WTC11 (cell line): ENCODE measurements at regions not wholly inside any gene's neighbourhood (a gene's known extent, or its start where the extent isn't known, plus 50 kb on each side); places are given as distances from the start of the nearest gene placed in this dataset.

Experiments used
- ATAC-seq: fragments of 200-7000 bp; cut with Tn5 transposase; 2 replicates; pipeline ENCODE4 v1.10.0; 2021; ENCODE audit warnings: mild to moderate bottlenecking, moderate library complexity
- CTCF ChIA-PET: fragments of 300-600 bp; sonication (Branson Sonifier 250); formaldehyde crosslinking; loops from one replicate; lab custom pipeline; 2021; ENCODE audit warnings: antibody characterized with exemption; lab: Charles Lee
- POLR2A ChIA-PET: fragments of 350-600 bp; sonication (Branson Sonifier 250); formaldehyde crosslinking; loops from one replicate; lab custom pipeline; 2021; ENCODE audit warnings: antibody characterized with exemption; lab: Charles Lee
- DNase-seq: peaks from one replicate; pipeline ENCODE4 v3.0.0; 2021; ENCODE audit warnings: low spot score
- H3K27ac Mint-ChIP-seq: 2 replicates; pipeline ENCODE4 v1.8.0; 2021; ENCODE audit warnings: mixed read lengths
- H3K27me3 Mint-ChIP-seq: 2 replicates; pipeline ENCODE4 v1.8.0; 2021; ENCODE audit warnings: low read depth, mild to moderate bottlenecking, moderate library complexity, mixed read lengths
- H3K36me3 Mint-ChIP-seq: 2 replicates; pipeline ENCODE4 v1.8.0; 2021; ENCODE audit warnings: mixed read lengths
- H3K4me1 Mint-ChIP-seq: 2 replicates; pipeline ENCODE4 v1.8.0; 2022; ENCODE audit warnings: mixed read lengths
- H3K4me3 Mint-ChIP-seq: 2 replicates; pipeline ENCODE4 v1.8.0; 2021; ENCODE audit warnings: mild to moderate bottlenecking, moderate library complexity, mixed read lengths
- H3K9me3 Mint-ChIP-seq: 2 replicates; pipeline ENCODE4 v1.8.0; 2021; ENCODE audit warnings: mixed read lengths
- AFF4 ChIP-seq: sonication (generic); formaldehyde crosslinking; IDR thresholded peaks from 2 replicates; pipeline ENCODE4 v1.8.1; 2023; ENCODE audit warnings: mild to moderate bottlenecking, missing genetic modification reagents, borderline replicate concordance
- ATF1 ChIP-seq: sonication (generic); formaldehyde crosslinking; IDR thresholded peaks from 2 replicates; pipeline ENCODE4 v1.8.1; 2023; ENCODE audit warnings: mild to moderate bottlenecking, moderate library complexity, missing genetic modification reagents
- E2F5 ChIP-seq: sonication (generic); formaldehyde crosslinking; IDR thresholded peaks from 2 replicates; pipeline ENCODE4 v1.8.1; 2022; ENCODE audit warnings: mild to moderate bottlenecking, moderate library complexity, missing genetic modification reagents
- ESRRA ChIP-seq: sonication (generic); formaldehyde crosslinking; IDR thresholded peaks from 2 replicates; pipeline ENCODE4 v1.8.1; 2022; ENCODE audit warnings: mild to moderate bottlenecking, missing genetic modification reagents, borderline replicate concordance
- ETV6 ChIP-seq: sonication (generic); formaldehyde crosslinking; IDR thresholded peaks from 2 replicates; pipeline ENCODE4 v1.8.1; 2022; ENCODE audit warnings: mild to moderate bottlenecking, missing genetic modification reagents
- JAZF1 ChIP-seq: fragments of 250-450 bp; sonication (Bioruptor Pico); IDR thresholded peaks from 2 replicates; pipeline ENCODE4 v1.9.0; 2021; ENCODE audit warnings: moderate library complexity, mild to moderate bottlenecking, inconsistent platforms
- MYBL2 ChIP-seq: sonication (generic); formaldehyde crosslinking; IDR thresholded peaks from 2 replicates; pipeline ENCODE4 v1.8.1; 2023; ENCODE audit warnings: mild to moderate bottlenecking, moderate library complexity, missing genetic modification reagents
- NR2C2 ChIP-seq: sonication (generic); formaldehyde crosslinking; IDR thresholded peaks from 2 replicates; pipeline ENCODE4 v1.8.0; 2022; ENCODE audit warnings: mild to moderate bottlenecking, missing genetic modification reagents
- OVOL2 ChIP-seq: fragments of 250-450 bp; sonication (Bioruptor Pico); IDR thresholded peaks from 2 replicates; pipeline ENCODE4 v1.9.0; 2021; ENCODE audit warnings: mild to moderate bottlenecking, borderline replicate concordance
- PREB ChIP-seq: sonication (generic); formaldehyde crosslinking; IDR thresholded peaks from 2 replicates; pipeline ENCODE4 v1.8.1; 2022; ENCODE audit warnings: mild to moderate bottlenecking, missing genetic modification reagents, moderate library complexity, borderline replicate concordance
- RELA ChIP-seq: sonication (generic); formaldehyde crosslinking; IDR thresholded peaks from 2 replicates; pipeline ENCODE4 v1.8.1; 2022; ENCODE audit warnings: missing genetic modification reagents, mild to moderate bottlenecking, borderline replicate concordance
- TCF7 ChIP-seq: sonication (generic); formaldehyde crosslinking; IDR thresholded peaks from 2 replicates; pipeline ENCODE4 v1.8.0; 2022; ENCODE audit warnings: mild to moderate bottlenecking, low read depth, missing genetic modification reagents, moderate library complexity
- TEAD4 ChIP-seq: sonication (generic); formaldehyde crosslinking; IDR thresholded peaks from 2 replicates; pipeline ENCODE4 v1.8.0; 2022; ENCODE audit warnings: mild to moderate bottlenecking, missing genetic modification reagents
- ZMAT4 ChIP-seq: fragments of 250-450 bp; sonication (Bioruptor Pico); IDR thresholded peaks from 2 replicates; pipeline ENCODE4 v1.9.0; 2021; ENCODE audit warnings: mild to moderate bottlenecking
- ZNF138 ChIP-seq: sonication (generic); formaldehyde crosslinking; conservative IDR thresholded peaks from 2 replicates; pipeline ENCODE4 v1.8.1; 2022; ENCODE audit warnings: mild to moderate bottlenecking, moderate library complexity, missing genetic modification reagents
- ZNF423 ChIP-seq: fragments of 250-450 bp; sonication (Bioruptor Pico); IDR thresholded peaks from 2 replicates; pipeline ENCODE4 v2.1.2; 2022; ENCODE audit warnings: mild to moderate bottlenecking, moderate library complexity
- ZNF512 ChIP-seq: sonication (generic); formaldehyde crosslinking; IDR thresholded peaks from 2 replicates; pipeline ENCODE4 v1.8.1; 2022; ENCODE audit warnings: missing genetic modification reagents, borderline replicate concordance
- TF ChIP-seq, protein P1 (sequence below): fragments of 250-450 bp; sonication (Bioruptor Pico); IDR thresholded peaks from 2 replicates; pipeline ENCODE4 v1.9.0; 2021; ENCODE audit warnings: mild to moderate bottlenecking
- TF ChIP-seq, protein P2 (sequence below): sonication (generic); formaldehyde crosslinking; IDR thresholded peaks from 2 replicates; pipeline ENCODE4 v1.8.1; 2023; ENCODE audit warnings: mild to moderate bottlenecking, missing genetic modification reagents, moderate library complexity

DNA sequence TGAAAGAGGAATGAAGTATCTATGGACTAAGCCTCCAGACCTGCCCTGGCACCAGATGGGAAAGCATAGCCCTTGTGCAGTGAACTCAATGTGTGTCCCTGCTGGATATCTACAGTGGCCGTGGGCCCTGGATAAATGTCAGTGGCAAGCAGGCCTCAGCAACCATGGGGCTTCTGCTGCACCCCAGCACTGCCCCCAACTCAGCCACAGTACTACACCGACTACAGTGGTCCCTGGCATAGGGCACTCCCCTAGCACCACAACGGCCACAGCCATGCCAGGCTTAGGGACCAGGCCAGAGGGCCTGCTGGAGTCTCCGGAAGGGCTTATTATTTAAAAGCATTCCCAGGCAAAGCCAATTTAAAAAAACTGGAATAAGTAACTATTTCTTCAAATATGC is 459.1 kb downstream of the SH2D1A start:
- H3K9me3 Mint-ChIP-seq, result peaks cover 44% of the 10 kb centered on the region
- DNase-seq, result no peak
- peaks cover 30% of the 10 kb centered on the region for H3K4me1 Mint-ChIP-seq
- no peak overlapping the region for H3K27ac Mint-ChIP-seq
- TF ChIP-seq RELA (no peak), AFF4 (CRISPR knock-in tag) (no peak), E2F5 (CRISPR knock-in tag) (no peak), TCF7 (no peak), JAZF1 (no peak), NR2C2 (no peak), ZMAT4 (CRISPR knock-in tag) (no peak), ZNF138 (CRISPR knock-in tag) (no peak), OVOL2 (CRISPR knock-in tag) (no peak), ETV6 (CRISPR knock-in tag) (no peak), ATF1 (CRISPR knock-in tag) (no peak), ZNF423 (CRISPR knock-in tag) (no peak), TEAD4 (no peak), MYBL2 (no peak), PREB (CRISPR knock-in tag) (no peak), ESRRA (CRISPR knock-in tag) (no peak), ZNF512 (no peak)
- TF ChIP-seq, protein P1, sequence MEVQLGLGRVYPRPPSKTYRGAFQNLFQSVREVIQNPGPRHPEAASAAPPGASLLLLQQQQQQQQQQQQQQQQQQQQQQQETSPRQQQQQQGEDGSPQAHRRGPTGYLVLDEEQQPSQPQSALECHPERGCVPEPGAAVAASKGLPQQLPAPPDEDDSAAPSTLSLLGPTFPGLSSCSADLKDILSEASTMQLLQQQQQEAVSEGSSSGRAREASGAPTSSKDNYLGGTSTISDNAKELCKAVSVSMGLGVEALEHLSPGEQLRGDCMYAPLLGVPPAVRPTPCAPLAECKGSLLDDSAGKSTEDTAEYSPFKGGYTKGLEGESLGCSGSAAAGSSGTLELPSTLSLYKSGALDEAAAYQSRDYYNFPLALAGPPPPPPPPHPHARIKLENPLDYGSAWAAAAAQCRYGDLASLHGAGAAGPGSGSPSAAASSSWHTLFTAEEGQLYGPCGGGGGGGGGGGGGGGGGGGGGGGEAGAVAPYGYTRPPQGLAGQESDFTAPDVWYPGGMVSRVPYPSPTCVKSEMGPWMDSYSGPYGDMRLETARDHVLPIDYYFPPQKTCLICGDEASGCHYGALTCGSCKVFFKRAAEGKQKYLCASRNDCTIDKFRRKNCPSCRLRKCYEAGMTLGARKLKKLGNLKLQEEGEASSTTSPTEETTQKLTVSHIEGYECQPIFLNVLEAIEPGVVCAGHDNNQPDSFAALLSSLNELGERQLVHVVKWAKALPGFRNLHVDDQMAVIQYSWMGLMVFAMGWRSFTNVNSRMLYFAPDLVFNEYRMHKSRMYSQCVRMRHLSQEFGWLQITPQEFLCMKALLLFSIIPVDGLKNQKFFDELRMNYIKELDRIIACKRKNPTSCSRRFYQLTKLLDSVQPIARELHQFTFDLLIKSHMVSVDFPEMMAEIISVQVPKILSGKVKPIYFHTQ (CRISPR knock-in tag), result no peak
- TF ChIP-seq, protein P2, sequence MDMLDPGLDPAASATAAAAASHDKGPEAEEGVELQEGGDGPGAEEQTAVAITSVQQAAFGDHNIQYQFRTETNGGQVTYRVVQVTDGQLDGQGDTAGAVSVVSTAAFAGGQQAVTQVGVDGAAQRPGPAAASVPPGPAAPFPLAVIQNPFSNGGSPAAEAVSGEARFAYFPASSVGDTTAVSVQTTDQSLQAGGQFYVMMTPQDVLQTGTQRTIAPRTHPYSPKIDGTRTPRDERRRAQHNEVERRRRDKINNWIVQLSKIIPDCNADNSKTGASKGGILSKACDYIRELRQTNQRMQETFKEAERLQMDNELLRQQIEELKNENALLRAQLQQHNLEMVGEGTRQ (CRISPR knock-in tag), result no peak
- TF ChIP-seq, all 79 proteins: peak for 0
- ATAC-seq, result no peak
- Mint-ChIP-seq H3K27me3 (no peaks in the 10 kb centered on the region), H3K4me3 (no peak overlapping the region), H3K36me3 (peaks cover 26% of the 10 kb centered on the region)
- ChIA-PET POLR2A (no interaction called here), CTCF (no interaction called here)
